NCI-H1436 (cell line): ENCODE measurements at regions not wholly inside any gene's neighbourhood (a gene's known extent, or its start where the extent isn't known, plus 50 kb on each side); places are given as distances from the start of the nearest gene placed in this dataset.

Experiments used
- DNase-seq: peaks from one replicate; lab custom pipeline; 2025; lab: John Stamatoyannopoulos, UW

- DNase-seq, result no peak
These were observed 55.5 kb downstream of the INHBB start for GRCh38 chr2:120401275-120402066.

GRCh38 chr2:120402067-120402433 lies 56.1 kb downstream of the INHBB start:
- no peak for DNase-seq

- DNase-seq, result no peak
These were observed 56.6 kb downstream of the INHBB start for GRCh38 chr2:120402508-120402907.

DNA sequence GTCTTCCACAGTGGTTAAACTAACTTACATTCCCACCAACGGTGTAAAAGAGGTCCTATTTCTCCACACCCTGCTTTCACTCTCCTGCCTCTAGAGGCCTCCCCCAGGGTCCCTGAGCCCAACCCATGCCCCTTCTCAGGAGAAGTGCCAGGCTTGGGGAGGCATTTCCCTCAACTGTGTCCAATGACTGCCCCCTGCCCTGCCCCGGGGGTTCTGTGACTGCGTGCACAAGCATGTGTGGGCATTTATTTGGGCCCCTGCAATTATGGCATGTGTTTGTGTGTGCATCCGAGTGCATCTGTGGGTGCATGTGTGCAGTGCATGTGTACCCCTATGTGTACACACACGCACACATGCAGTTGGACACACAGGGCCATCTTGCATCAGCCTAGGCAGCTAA lies 57.3 kb downstream of the INHBB start:
- no peak for DNase-seq

DNA sequence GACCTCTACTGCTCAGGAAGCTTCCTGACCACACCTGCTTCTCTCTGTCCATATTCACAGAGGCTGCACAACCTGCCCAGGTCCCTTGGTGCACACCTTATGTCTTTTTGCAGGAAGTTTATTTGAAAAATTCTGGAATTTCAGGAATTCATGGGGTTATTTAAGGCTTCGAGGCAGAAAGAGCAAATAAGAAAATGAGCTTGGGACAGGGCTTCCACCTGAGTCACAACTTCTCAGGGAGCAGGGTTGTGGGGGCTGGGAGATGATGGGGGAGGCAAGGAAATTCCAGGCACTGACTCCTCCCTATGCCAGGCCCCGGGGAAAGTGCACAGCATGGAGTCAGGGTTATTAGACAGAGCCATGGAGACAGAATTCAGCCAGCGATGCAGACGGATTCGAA lies 57.7 kb downstream of the INHBB start:
- DNase-seq, result no peak

DNA sequence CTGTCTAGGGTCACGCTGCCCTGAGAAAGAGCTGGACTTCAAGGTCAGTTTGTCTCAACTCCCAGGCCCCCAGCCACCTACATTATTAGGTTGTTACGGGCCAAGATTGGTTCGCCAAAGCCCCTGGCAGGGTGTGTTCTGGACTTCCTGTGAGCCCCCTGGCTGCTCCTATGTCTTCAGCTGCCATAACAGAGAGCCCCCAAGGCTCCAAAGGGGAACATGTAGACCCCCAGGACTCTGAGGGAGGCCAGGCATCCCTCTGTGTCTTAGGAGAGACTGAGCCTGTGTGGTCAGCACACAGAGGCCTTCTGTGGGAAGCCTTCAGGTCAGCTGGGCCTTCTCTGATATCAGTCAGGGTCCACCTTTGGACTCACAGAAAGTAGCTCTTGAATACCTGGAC lies 58.3 kb downstream of the INHBB start:
- no peak for DNase-seq

GRCh38 chr2:120404941-120405758 lies 59.2 kb downstream of the INHBB start:
- DNase-seq, result no peak

DNA sequence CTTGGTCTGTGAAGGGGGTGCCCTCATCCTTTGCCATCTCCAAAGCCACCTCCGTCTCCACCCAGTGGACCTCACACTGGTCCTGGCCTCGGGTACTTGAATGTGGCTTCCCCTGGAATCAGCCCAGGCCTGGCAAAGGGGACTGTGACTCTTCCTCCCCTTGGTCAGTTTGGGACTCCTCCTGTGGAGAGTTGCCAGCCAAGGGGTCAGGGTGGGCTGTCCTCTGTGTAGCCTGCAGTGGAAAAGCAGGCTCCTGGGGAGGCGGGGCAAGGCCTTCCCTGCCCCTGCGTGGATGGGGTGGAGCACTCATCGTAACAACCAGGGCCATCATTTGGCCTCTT lies 59.8 kb downstream of the INHBB start:
- DNase-seq, result no peak

DNA sequence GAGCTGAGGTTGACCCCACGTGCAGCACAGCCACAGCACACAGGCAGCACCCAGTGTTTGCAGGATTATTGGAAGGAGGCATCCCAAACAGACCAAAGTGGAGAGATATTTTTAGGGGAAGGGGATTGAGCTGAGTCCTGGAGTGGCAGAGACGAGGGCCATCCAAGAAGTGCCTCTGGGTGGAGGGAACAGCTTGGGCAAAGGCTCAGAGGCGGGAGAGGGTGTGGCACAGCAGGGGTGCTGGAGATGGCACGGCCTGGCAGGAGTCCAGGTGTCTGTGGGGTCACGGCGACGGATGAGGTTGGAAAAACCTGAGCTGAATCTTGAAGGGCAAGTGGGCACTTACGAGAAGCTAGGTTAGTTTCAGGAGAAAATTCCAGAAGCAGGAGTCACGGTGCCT lies 60.6 kb downstream of the INHBB start:
- DNase-seq, result no peak

DNA sequence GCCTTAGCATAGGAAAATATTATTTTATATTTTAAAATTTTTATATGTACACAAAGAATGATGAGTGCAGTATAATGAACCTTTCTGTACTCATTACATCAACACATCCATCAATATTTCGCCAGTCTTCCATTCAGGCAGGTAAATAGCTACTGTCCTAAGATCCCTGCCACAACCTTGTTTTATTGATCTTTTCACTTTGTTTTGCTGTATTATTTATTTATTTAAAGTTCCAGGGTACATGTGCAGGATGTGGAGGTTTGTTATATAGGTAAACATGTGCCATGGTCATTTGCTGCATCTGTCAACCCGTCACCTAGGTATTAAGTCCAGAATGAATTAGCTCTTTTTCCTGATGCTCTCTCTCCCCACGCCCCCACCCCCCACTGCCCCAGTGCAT lies 64.6 kb downstream of the INHBB start:
- no peak for DNase-seq

GRCh38 chr2:120415060-120415459 lies 69.1 kb downstream of the INHBB start:
- no peak for DNase-seq

DNA sequence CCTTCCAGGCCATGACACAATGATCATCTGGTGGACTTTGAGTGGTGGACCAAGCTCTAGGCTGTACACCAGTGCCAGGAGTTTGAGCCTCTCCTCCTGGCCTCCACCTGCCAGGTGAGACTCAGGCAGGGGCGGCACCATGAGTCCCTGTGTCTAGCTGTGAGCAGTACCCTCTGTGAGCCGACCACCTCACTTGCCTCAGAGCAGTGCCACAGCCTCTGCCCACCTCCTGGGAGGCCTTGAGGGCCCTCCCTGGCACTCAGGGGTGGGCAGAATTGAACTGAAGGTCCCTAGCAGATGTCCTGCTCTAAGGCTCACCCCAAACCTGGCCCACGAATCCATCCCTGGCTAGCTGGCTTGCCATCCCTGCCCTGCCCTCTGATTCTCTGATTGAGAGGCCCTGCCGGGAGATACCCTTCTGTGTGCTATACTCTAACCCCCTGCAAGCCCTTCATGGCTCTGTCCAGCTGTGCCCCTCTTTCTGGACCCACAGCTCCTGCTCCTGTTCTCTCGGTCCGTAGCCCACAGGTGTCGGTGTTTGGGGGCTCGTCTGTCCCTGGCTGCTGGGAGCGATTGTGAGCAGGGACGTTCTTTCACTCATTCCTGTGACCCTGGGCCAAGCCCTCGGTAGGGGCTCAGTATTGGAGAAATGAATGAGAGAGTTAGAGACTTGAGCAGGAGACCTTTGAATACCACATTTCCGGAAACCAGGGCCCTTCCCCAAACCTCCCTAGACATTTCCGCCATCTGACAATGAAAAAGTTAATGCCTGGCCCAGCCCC lies 70.0 kb downstream of the INHBB start:
- no peak for DNase-seq

GRCh38 chr2:120418174-120418787 lies 72.3 kb downstream of the INHBB start:
- DNase-seq, result no peak

GRCh38 chr2:120419073-120419472 lies 73.1 kb downstream of the INHBB start:
- no peak for DNase-seq

GRCh38 chr2:120419955-120420354 lies 74.0 kb downstream of the INHBB start:
- no peak for DNase-seq

- DNase-seq, result no peak
These were observed 75.3 kb downstream of the INHBB start for GRCh38 chr2:120421126-120421829.

DNA sequence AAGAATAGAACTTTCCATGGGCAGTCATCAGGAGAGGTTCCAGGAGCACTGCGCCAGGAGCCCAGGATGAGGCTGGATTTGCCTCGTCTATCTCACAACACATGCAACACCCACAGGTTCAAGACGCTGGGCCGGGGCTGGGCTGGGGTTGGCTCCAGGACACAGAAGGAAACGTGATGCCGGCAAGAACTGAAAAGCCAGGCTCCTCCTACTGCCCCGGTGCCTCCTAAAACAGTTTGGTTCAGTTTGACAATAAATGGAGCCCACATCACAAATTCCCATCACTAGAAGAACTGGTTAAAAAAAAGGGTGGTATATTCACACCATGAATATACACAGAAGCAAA lies 75.9 kb downstream of the INHBB start:
- no peak for DNase-seq

DNA sequence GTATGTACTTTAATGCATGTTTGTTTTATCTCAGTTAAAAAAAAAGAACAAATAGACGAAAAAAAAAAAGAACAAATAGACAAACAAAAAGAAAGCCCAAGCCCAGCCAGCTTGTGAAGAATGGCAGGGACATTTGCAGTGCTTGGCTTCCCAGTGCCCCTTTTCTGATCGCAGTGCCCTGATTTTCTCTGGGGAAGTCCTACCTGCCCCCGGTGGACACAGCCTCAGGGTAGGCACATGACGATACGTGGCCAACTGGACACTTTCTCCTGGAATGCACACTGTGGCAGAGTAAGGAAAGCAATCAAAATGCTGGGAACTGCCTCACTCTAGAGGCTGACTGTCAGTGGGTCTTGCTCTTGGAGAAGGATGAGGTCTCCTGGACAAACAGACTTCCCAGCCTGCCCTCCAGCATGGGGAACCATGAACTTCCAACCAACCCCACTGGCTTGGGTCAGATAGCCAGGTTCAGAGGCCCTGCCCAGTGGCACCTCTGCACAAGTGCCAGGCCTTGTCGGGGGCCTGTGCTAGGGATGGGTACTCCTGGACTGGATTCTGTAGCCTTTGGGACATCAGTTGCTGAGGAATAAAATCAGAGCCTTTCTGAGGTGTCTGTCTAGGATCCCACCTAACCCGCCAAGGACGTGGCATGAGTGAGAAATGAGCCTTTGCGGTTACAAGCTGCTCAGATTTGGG lies 76.7 kb downstream of the INHBB start:
- DNase-seq, result no peak

DNA sequence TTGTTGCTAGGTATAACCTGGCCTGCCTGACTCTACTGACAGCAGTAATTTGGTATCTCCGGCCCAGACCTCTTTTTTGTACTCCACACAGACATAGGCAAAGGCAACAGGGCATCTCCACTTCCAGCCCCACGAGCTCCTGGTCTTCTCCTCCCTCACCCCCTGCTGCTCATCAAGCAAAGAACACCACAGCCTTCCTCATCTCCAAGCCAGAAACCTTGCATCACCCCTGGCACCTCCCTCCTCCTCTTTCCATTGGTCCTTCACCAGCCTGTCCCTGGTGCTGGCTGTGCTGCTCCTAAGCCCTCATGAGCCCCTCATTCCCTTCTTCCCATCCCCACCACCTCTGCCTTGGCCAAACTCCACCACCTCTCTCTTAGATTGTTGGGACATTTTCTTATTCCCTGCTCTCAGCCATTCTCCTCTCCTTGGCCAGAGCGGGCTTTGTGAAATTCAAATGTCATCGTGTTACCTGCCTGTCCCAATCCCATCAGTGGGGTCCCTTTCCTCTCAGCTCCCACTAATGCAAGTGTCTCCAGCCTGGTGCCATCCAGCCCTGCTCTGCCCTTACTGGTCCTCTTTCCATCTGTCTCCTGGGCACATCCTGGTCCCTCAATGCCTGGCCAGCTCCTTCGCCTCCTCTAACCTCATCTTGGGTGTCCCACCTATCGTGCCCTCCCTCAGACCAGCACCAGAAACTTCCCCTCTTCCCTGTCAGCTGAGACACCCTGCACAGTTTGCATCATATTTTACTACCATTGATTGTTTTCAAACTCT lies 77.4 kb downstream of the INHBB start:
- no peak for DNase-seq

DNA sequence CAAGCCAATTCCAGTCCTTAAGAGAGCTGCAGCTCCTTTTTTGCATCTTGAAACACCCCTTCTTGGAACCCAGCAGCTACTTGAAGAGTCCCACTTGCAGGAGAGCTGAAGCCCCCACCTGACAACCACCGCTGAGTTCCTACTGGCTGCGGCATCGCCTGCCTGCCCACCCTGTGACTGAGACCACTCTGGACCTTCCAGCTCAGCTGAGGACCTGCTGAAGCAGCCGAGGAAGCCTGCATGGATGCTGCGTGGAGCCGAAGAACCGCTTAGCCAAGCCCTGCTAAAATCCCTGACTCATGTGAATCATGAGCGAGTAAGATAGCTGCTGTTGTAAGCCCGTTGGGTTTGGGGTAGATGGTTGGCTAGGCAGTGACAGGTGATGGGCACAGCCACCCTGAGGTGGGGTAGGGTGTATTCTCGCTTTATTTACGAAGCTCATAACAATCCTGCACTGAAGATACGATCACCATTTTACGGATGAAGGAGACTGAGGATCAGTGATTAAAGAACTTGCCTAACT lies 78.4 kb downstream of the INHBB start:
- DNase-seq, result no peak
